HL-60 (cell line): ENCODE measurements at regions not wholly inside any gene's neighbourhood (a gene's known extent, or its start where the extent isn't known, plus 50 kb on each side); places are given as distances from the start of the nearest gene placed in this dataset.
"Not testable (repeated sequence)": the region's sequence is repeated elsewhere in the genome, so short reads cannot be mapped to it uniquely, and the experiment has no call there.

ENCODE experiments used
- DNase-seq, 2 experiments: peaks; one replicate each; pipeline ENCODE4 v3.0.0-alpha.2; 2010 to 2020; ENCODE audit warnings: low read depth in 1 of 2, low spot score in 1 of 2
- H3K27ac ChIP-seq: fragments of 250-450 bp; sonication (Bioruptor Pico); replicated peaks from 2 replicates; pipeline ENCODE4 v1.5.1; 2020; ENCODE audit warnings: mild to moderate bottlenecking, moderate library complexity
- H3K27me3 ChIP-seq: fragments of 250-450 bp; sonication (Bioruptor Pico); 2 replicates; pipeline ENCODE4 v1.5.1; 2021; ENCODE audit warnings: mild to moderate bottlenecking, moderate library complexity; ENCODE audit not compliant: insufficient read depth, poor library complexity, severe bottlenecking
- H3K4me3 ChIP-seq: replicated peaks from 2 replicates; pipeline ENCODE4 v1.5.1; 2011; ENCODE audit warnings: mild to moderate bottlenecking, control low read depth, low read length; ENCODE audit not compliant: insufficient read depth
- CTCF ChIP-seq: IDR thresholded peaks from one replicate; pipeline ENCODE4 v1.5.1; 2011; ENCODE audit warnings: low read length, control low read depth, inconsistent platforms; ENCODE audit not compliant: insufficient read depth
- GABPA ChIP-seq: IDR thresholded peaks from 2 replicates; pipeline ENCODE4 v1.6.1; 2012; ENCODE audit warnings: low read depth
- POLR2AphosphoS5 ChIP-seq: IDR thresholded peaks from 2 replicates; pipeline ENCODE4 v1.6.1; 2012; ENCODE audit warnings: low read depth
- REST ChIP-seq: IDR thresholded peaks from 2 replicates; pipeline ENCODE4 v1.6.1; 2012; ENCODE audit warnings: low read depth; ENCODE audit not compliant: insufficient replicate concordance
- SPI1 ChIP-seq: IDR thresholded peaks from 2 replicates; pipeline ENCODE4 v1.6.1; 2012; ENCODE audit warnings: low read depth, mild to moderate bottlenecking, borderline replicate concordance

GRCh38 chr6:170140129-170140528 is 150.7 kb downstream of the DLL1 start:
- no peaks in the 10 kb centered on the region for H3K27me3 ChIP-seq
- TF ChIP-seq SPI1 (no peak), CTCF (no peak), REST (no peak), GABPA (no peak), POLR2AphosphoS5 (no peak)
- no peak overlapping the region for H3K4me3 ChIP-seq
- no peak for DNase-seq
- no peak overlapping the region for H3K27ac ChIP-seq

DNA sequence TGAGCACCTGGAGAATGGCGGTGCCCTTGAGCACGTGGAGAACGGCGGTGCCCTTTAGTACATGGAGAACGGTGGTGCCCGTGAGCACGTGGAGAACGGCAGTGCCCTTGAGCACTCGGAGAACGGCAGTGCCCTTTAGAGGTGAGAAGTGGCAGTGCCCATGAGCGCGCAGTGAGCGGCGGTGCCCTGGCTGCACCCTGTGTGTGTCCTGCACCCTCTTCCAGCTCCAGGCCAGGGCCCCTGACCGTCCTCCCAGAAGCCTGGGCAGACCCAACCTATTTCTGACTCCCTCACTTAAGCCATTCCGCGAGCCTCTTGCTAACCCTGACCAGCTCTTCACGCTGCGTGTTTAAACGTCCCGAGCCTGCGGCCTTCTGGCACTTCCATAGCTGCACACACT is 151.3 kb downstream of the DLL1 start:
- no peak for DNase-seq
- Histone ChIP-seq H3K4me3 (no peak overlapping the region), H3K27ac (no peak overlapping the region), H3K27me3 (no peaks in the 10 kb centered on the region)
- TF ChIP-seq CTCF (no peak), GABPA (no peak), POLR2AphosphoS5 (no peak), SPI1 (no peak), REST (no peak)

GRCh38 chr6:170139046-170139445 is 151.8 kb downstream of the DLL1 start:
- not testable (repeated sequence) for H3K27ac ChIP-seq, H3K4me3 ChIP-seq, DNase-seq, H3K27me3 ChIP-seq

DNA sequence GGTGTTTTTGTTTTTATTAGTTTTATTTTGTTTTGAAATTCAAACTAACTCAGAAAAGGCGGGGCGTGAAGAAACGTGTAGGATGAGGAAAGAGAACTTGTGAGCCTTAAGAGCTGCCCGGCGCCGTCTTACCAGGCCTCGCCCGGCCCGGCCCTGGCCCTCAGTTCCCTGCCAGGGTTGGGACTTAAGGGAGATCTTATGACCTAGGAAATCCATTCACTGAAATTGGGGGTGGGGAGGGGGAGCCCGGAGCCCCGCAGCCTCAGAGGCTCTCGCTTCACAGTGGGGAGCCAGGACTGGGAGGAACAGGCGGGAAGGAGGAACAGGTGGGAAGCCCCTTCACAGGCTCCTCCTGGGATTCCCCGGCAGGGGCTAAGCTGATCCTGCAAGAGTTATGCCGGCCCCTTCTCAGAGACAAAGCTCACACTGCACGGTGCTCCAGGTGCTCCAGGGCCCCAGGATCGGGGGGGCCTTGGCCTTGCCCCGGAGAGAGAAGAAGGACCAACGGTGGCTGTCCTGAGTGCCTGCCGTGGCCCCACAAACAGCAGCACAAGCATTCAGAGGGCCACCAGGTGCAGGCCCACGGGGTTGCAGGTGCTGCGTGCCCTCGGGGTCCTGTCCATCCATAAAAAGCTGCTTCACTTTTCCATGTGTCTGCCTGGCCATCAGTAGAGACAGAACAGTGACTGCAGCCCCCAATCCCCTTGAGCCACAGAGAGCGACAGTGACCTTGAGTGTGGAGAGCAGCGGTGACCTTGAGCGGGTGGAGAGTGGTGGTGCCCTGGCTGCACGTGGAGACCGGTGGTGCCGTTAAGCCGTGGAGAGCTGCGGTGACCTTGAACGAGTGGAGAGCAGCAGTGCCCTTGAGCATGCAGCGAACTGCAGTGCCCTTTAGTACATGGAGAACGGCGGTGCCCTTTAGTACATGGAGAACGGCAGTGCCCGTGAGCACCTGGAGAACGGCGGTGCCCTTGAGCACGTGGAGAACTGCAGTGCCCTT is 152.7 kb downstream of the DLL1 start:
- DNase-seq: no peak
- H3K4me3 ChIP-seq: no peak overlapping the region
- no peaks in the 10 kb centered on the region for H3K27me3 ChIP-seq
- TF ChIP-seq GABPA (no peak), POLR2AphosphoS5 (no peak), CTCF (no peak), REST (no peak)
- no peak overlapping the region for H3K27ac ChIP-seq
